ENCODE measurements at regions not wholly inside any gene's neighbourhood (a gene's known extent, or its start where the extent isn't known, plus 50 kb on each side); places are given as distances from the start of the nearest gene placed in this dataset.

DNA sequence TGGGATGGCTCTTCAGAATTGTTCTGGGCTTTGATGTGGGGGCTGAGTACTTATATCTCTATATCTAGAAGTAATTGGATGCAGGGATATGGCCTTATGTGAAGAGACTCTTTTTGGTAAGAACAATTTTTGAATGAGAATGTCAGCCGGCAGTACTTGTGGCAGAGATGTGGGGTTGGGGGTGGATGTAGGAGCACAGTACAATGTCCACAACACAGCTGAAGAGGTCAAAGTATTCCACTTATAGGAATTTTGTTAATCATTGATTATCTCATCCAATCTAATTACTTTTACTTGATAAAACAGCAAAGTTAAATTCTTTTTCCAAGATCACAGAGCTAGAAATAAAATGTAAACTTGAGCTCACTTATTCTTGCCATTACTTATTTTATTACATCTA, 391.4 kb downstream of the TEX13C start:
- Histone ChIP-seq H3K27ac (no peak overlapping the region), H3K4me3 (no peak overlapping the region), H3K9me3 (peaks cover 0 to 3% (median 0%) of the 10 kb centered on the region in 4 donors), H3K27me3 (no peaks in the 10 kb centered on the region), H3K4me1 (no peaks in the 10 kb centered on the region), H3K36me3 (no peaks in the 10 kb centered on the region)
- intact Hi-C loops (cut with DNase I; ENCODE audit: low total_unique reads), result no loop called here
- 73 to 90% (median 80%) methylated on average over 1 of the region's 1 CpG for WGBS, 5 donors
- TF ChIP-seq POLR2A (IDR thresholded peaks at IDR 0.05), result no peak
- no peak for DNase-seq

DNA sequence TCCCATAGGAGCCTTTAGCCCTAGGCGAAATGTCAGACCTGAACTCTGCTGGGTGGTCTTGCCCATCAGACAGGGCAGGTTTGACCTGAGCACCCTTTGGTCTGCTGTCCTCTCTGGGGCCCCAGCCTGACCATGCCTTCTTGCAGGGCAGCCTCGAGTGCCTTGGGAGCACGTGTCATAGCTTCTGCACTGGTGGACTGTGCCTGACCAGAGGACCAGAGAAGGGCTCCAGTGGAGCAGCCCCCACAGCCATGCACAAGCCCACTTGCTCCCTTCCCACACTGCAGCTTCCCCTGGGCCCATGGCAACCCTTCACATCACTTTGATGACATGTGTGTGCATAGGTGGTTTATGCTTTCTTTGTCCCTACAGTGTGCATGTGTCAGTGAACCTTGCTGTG, 394.0 kb downstream of the TEX13C start:
- Histone ChIP-seq H3K4me3 (no peak overlapping the region), H3K9me3 (peaks cover 0 to 3% (median 0%) of the 10 kb centered on the region in 4 donors), H3K27me3 (no peaks in the 10 kb centered on the region), H3K36me3 (no peaks in the 10 kb centered on the region), H3K4me1 (no peaks in the 10 kb centered on the region), H3K27ac (no peak overlapping the region)
- intact Hi-C loops (cut with DNase I; ENCODE audit: low total_unique reads), result no loop called here
- TF ChIP-seq POLR2A (IDR thresholded peaks at IDR 0.05) (no peak), POLR2AphosphoS5 (IDR thresholded peaks at IDR 0.05) (no peak), EP300 (IDR thresholded peaks at IDR 0.05) (no peak)
- TF ChIP-seq, protein P1, sequence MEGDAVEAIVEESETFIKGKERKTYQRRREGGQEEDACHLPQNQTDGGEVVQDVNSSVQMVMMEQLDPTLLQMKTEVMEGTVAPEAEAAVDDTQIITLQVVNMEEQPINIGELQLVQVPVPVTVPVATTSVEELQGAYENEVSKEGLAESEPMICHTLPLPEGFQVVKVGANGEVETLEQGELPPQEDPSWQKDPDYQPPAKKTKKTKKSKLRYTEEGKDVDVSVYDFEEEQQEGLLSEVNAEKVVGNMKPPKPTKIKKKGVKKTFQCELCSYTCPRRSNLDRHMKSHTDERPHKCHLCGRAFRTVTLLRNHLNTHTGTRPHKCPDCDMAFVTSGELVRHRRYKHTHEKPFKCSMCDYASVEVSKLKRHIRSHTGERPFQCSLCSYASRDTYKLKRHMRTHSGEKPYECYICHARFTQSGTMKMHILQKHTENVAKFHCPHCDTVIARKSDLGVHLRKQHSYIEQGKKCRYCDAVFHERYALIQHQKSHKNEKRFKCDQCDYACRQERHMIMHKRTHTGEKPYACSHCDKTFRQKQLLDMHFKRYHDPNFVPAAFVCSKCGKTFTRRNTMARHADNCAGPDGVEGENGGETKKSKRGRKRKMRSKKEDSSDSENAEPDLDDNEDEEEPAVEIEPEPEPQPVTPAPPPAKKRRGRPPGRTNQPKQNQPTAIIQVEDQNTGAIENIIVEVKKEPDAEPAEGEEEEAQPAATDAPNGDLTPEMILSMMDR (IDR thresholded peaks at IDR 0.05), result no peak
- 44 to 82% (median 51%) methylated on average over 2 to 3 of the region's 3 CpGs for WGBS, 5 donors
- no peak for DNase-seq

DNA sequence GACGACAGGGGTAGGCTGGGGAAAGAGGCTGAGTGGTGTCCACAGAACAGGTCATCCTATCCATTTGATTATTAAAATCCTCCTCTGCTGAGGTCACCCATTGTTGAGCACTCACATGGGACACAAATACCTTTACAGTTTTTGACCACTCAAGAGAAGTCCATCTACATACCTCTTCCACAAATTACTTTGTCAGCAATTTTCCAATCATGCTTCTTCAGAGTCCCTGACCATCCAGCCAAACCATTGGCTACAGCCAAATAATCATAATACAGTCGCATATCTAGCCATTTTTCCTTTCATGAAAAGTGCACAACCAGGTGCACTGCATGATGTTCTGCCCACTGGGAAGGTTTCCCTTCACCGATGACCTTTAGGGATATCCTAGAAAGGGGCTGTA, 407.4 kb downstream of the TEX13C start:
- DNase-seq, result no peak
- Histone ChIP-seq H3K4me3 (no peak overlapping the region), H3K27me3 (no peaks in the 10 kb centered on the region), H3K27ac (no peak overlapping the region), H3K36me3 (no peaks in the 10 kb centered on the region), H3K4me1 (no peaks in the 10 kb centered on the region), H3K9me3 (no peaks in the 10 kb centered on the region)
- 64 to 91% (median 82%) methylated on average over 3 of the region's 3 CpGs for WGBS, 5 donors
- TF ChIP-seq, protein P1 (IDR thresholded peaks at IDR 0.05), result no peak
- no peak for TF ChIP-seq POLR2A (IDR thresholded peaks at IDR 0.05)
- TF ChIP-seq EP300 (IDR thresholded peaks at IDR 0.05), result no peak
- TF ChIP-seq POLR2AphosphoS5 (IDR thresholded peaks at IDR 0.05), result no peak
- intact Hi-C loops (cut with DNase I; ENCODE audit: low total_unique reads), result no loop called here

DNA sequence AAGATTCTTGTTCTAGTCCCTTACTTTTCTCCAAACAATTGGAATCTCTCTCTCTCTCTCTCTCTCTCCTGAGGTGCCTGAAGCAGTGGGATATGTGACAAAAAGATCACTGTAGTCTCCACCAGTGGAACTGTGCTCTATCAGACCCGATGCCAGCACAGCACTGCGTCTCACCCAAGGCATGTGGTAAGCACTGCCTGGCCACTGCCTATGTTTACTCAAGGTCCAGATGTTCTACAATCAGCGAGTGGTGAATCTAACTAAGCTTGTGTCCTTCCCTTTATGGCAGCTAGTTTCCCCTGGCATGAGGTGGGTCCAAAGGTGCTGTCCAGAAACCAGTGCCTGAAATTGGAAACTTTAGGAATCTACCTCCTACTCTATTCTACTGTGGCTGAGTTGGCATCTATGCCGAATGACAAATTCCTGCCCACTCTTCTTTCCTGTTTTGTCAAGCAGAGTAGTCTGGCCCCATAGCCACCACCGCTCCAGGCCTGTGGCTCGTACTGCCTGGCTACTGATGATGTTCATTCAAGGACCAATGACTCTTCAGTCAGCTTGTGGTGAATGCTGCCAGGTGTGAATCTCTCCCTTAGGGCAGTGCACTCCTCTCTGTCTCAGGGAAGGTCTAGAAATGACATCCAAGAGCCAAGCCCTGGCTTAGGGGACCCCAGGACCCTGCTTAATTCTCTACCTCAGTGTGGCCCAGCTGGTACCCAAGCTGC, 416.5 kb downstream of the TEX13C start:
- Histone ChIP-seq H3K27me3 (no peaks in the 10 kb centered on the region), H3K27ac (no peak overlapping the region), H3K36me3 (no peaks in the 10 kb centered on the region), H3K9me3 (peaks cover 0 to 8% (median 3%) of the 10 kb centered on the region in 4 donors), H3K4me1 (no peaks in the 10 kb centered on the region), H3K4me3 (no peak overlapping the region)
- WGBS, 5 donors, result 70 to 83% (median 74%) methylated on average over 6 of the region's 6 CpGs
- intact Hi-C loops (cut with DNase I; ENCODE audit: low total_unique reads), result no loop called here
- TF ChIP-seq POLR2A (IDR thresholded peaks at IDR 0.05), result no peak
- no peak for TF ChIP-seq EP300 (IDR thresholded peaks at IDR 0.05)
- DNase-seq, result no peak

DNA sequence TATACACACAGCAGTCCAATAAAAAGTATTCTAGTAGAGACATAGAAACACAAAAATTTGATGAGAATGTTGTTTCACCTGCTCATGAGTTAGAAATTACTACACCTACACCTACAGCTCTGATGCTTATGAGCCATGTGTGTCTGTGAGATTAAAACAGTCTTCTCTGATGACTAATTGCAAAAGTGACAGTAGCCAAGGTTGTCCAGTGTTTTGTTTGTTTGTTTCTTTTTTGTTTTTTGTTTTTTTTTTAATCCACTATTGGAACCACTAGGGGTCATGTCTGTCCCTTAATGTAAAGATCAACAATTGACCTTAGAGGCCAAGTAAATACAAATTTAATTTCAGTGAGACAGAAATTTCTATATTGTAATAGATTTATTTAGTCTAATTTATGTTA, 423.1 kb downstream of the TEX13C start:
- no peak for DNase-seq
- H3K4me1 ChIP-seq, result no peaks in the 10 kb centered on the region
- intact Hi-C loops (cut with DNase I; ENCODE audit: low total_unique reads), result no loop called here

More for the DNA sequence above, 423.1 kb downstream of the TEX13C start:
- H3K27me3 ChIP-seq, result no peaks in the 10 kb centered on the region
- no peak overlapping the region for H3K4me3 ChIP-seq
- no peak overlapping the region for H3K27ac ChIP-seq
- TF ChIP-seq, protein P1 (IDR thresholded peaks at IDR 0.05), result no peak
- no peak for TF ChIP-seq EP300 (IDR thresholded peaks at IDR 0.05)
- TF ChIP-seq POLR2A (IDR thresholded peaks at IDR 0.05), result no peak
- TF ChIP-seq POLR2AphosphoS5 (IDR thresholded peaks at IDR 0.05), result no peak
- H3K36me3 ChIP-seq, result no peaks in the 10 kb centered on the region
- no peaks in the 10 kb centered on the region for H3K9me3 ChIP-seq
